Central memory CD8-positive, alpha-beta T cell (primary cell): ENCODE measurements at regions not wholly inside any gene's neighbourhood (a gene's known extent, or its start where the extent isn't known, plus 50 kb on each side); places are given as distances from the start of the nearest gene placed in this dataset.

ENCODE experiments used
- ATAC-seq: fragments of 150-1000 bp; cut with Tn5 transposase; replicated peaks from 2 replicates; pipeline ENCODE4 v1.10.0; 2022; ENCODE audit warnings: mild to moderate bottlenecking, moderate FRiP score, moderate number of reproducible peaks; ENCODE audit not compliant: poor library complexity, severe bottlenecking; ENCODE audit errors: extremely low read depth
- DNase-seq, 2 donors: peaks; one replicate each; pipeline ENCODE4 v3.0.0; 2021; ENCODE audit warnings: low spot score in 2 of 2
- H3K27ac Mint-ChIP-seq: one replicate; pipeline ENCODE4 v1.8.0; 2022; ENCODE audit warnings: low read depth, mild to moderate bottlenecking, moderate library complexity, mixed read lengths
- H3K27me3 Mint-ChIP-seq: one replicate; pipeline ENCODE4 v1.8.0; 2022; ENCODE audit warnings: mixed read lengths
- H3K36me3 Mint-ChIP-seq: one replicate; pipeline ENCODE4 v1.8.0; 2022; ENCODE audit warnings: mild to moderate bottlenecking, moderate library complexity, mixed read lengths; ENCODE audit not compliant: insufficient read depth
- H3K4me1 Mint-ChIP-seq: one replicate; pipeline ENCODE4 v1.8.0; 2022; ENCODE audit warnings: mixed read lengths
- H3K4me3 Mint-ChIP-seq: one replicate; pipeline ENCODE4 v1.8.0; 2022; ENCODE audit warnings: mild to moderate bottlenecking, moderate library complexity, mixed read lengths
- H3K9me3 Mint-ChIP-seq: one replicate; pipeline ENCODE4 v1.8.0; 2022; ENCODE audit warnings: mixed read lengths

DNA sequence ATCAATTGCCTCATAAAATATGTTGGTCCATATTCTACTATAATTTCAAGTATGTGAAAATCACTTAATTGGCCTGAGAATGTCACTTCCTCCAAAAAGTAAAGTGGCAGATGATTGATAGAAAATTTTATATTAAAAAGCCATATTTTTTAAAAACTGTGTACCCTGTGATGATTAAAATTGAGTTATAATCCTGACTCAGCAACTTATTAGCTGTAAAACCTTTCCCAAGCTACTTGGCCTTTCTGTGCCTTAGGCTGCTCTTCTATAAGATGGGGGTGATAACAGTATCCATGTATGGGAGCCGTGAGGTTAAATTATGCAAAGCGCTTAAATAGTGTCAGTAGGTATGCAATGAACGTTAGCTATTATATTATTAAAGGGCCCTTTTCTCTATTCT lies 524.4 kb downstream of the TFAP2A start:
- H3K27me3 Mint-ChIP-seq: no peaks in the 10 kb centered on the region
- H3K36me3 Mint-ChIP-seq: no peaks in the 10 kb centered on the region
- H3K27ac Mint-ChIP-seq: no peak overlapping the region
- no peak for ATAC-seq
- H3K4me3 Mint-ChIP-seq: no peak overlapping the region
- DNase-seq: no peak
- H3K4me1 Mint-ChIP-seq: no peaks in the 10 kb centered on the region
- peaks cover 12% of the 10 kb centered on the region for H3K9me3 Mint-ChIP-seq

DNA sequence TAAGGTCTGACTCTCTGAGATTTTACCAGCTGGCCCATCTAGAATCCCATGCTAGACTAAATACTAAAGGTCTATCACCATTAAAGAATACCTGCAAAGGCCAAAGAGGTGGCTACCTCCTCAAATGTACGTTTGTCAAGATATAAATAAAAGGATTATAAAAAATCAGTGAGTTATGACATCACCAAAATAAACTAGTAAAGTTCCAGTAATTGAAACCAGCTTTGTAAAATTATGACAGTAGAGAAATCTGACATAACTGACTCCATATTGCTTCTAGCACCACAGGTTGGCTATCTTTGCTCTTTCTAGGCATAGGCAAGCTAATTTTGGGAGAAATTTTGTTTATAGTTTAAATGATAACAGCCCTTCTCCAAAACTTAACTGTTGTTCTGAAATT lies 536.3 kb downstream of the TFAP2A start:
- Mint-ChIP-seq H3K36me3 (peaks cover 1% of the 10 kb centered on the region), H3K4me1 (no peaks in the 10 kb centered on the region), H3K27me3 (no peaks in the 10 kb centered on the region), H3K4me3 (no peak overlapping the region), H3K9me3 (peaks cover 18% of the 10 kb centered on the region), H3K27ac (no peak overlapping the region)
- DNase-seq (no peak), ATAC-seq (no peak)

DNA sequence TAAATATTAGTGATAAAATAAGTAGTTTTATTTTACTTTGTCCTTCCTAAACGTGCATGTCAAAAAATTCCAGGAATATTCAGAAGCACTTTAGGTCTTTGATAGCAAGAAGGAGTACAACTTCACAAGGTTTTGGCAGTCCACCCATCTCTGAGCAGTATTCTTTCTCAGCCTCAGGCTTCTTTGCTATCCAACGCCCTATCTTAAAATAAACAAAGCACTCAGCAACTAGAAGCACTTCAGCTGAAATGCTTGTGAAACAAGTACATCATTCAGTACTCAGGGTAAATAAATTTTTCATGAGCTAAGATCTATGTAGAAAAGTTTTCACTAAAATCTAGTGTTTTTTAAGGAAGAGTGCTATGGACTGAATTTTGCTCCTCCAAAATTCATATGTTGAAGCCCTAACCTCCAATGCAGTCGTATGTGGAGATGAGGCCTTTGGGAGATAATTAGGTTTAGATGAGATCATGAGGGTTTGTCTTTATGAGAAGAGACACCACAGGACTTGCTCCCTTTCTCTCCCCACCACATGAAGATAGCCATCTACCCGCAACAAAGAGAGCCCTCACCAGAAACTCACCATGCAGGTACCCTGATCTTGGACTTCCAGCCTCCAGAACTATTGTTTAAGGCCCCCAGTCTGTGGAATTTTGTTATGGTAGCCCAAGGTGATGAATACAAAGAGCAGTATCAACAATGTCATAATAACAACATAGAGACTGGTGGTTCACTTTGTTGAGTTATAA lies 539.1 kb downstream of the TFAP2A start:
- peaks cover 19% of the 10 kb centered on the region for H3K9me3 Mint-ChIP-seq
- H3K4me1 Mint-ChIP-seq: no peaks in the 10 kb centered on the region
- H3K4me3 Mint-ChIP-seq: no peak overlapping the region
- ATAC-seq (no peak), DNase-seq (no peak)
- H3K27ac Mint-ChIP-seq: no peak overlapping the region
- no peaks in the 10 kb centered on the region for H3K27me3 Mint-ChIP-seq
- peaks cover 1% of the 10 kb centered on the region for H3K36me3 Mint-ChIP-seq

DNA sequence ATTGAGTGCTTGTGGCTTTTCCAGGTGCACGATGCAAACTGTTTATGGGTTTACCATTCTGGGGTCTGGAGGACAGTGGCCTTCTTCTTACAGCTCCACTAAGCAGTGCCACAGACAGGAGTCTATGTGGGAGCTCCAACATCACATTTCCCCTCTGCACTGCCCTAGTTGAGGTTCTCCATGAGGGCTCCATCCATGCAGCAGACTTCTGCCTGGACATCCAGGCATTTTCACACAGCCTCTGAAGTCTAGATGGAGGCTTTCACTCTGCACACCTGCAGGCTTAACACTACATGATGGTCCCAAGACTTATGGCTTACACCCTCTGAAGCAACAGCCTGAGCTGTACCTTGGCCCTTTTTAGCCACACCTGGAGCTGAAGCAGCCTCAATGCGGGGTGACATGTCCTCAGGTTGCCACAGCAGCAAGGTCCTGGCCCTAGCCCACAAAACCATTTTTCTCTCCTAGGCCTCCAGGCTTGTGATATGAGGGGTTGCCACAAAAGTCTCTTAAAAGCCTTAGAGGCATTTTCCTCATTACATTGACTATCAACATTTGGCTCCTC lies 552.2 kb downstream of the TFAP2A start:
- H3K36me3 Mint-ChIP-seq: no peaks in the 10 kb centered on the region
- H3K27me3 Mint-ChIP-seq: no peaks in the 10 kb centered on the region
- peaks cover 39% of the 10 kb centered on the region for H3K9me3 Mint-ChIP-seq
- DNase-seq: no peak
- no peak overlapping the region for H3K4me3 Mint-ChIP-seq
- H3K27ac Mint-ChIP-seq: no peak overlapping the region
- no peaks in the 10 kb centered on the region for H3K4me1 Mint-ChIP-seq
- no peak for ATAC-seq

DNA sequence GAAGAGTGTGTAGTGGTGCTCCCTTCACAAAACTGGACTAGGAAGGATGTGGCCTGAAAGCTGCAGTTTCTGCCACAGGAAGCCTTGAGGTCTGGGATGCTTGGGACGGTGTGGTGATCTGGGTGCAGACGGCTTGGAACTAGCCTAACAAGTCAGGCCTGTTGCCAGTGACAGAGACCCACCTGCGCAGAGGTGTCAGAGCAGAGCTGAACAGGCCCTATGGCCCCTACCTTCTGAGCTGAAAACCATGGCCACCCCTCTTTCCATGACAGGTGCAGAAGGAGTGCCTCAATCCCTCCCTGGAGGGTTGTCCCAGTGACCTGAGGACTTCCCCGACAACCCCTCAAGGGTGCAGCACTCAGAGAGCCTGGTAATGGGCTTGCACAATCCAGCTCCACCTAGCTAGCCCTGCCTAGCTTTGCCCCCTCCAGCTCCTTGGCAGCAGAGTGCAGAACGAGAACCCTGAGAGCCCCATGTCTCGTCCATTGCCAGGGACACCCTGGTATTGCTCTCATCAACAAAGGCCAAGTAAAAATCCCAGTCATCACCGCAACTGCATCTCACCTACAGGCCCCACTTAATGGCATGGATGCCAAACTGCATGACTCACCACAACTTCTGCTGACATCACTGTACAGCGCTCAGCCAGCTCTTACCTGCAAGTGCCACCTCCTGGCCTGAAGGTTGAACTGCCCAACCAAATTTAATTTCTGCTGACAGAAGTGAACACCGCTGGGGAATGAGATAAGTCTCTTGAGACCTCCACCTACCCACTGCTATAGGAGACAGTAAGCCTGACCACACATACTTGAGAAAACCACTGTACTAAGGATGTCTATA lies 563.1 kb downstream of the TFAP2A start:
- Mint-ChIP-seq H3K36me3 (no peaks in the 10 kb centered on the region), H3K4me3 (no peak overlapping the region), H3K4me1 (no peaks in the 10 kb centered on the region), H3K27me3 (no peaks in the 10 kb centered on the region), H3K27ac (no peak overlapping the region), H3K9me3 (peaks cover 48% of the 10 kb centered on the region)
- no peak for ATAC-seq
- DNase-seq: no peak

DNA sequence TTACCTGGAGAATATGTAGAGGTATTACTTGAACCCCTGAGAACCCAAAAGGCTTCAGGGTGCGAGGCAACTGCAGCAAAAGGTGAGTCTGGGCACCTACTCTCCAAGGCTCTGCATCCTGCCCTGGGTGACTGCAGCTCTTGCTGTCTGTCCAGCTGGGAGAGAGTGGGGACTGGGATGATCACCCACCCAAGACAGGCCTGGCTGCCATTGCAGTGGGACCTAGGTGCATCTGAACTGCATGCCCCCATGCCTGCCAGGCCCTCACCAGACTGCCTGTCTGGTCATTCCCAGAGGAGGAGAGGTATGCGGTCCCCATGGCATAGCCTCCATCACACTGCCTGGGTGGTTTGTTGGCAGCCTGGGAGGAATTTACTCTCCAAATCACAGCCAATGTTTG lies 563.9 kb downstream of the TFAP2A start:
- Mint-ChIP-seq H3K36me3 (no peaks in the 10 kb centered on the region), H3K9me3 (peaks cover 52% of the 10 kb centered on the region), H3K4me1 (no peaks in the 10 kb centered on the region), H3K4me3 (no peak overlapping the region), H3K27ac (no peak overlapping the region), H3K27me3 (no peaks in the 10 kb centered on the region)
- DNase-seq (no peak), ATAC-seq (no peak)

DNA sequence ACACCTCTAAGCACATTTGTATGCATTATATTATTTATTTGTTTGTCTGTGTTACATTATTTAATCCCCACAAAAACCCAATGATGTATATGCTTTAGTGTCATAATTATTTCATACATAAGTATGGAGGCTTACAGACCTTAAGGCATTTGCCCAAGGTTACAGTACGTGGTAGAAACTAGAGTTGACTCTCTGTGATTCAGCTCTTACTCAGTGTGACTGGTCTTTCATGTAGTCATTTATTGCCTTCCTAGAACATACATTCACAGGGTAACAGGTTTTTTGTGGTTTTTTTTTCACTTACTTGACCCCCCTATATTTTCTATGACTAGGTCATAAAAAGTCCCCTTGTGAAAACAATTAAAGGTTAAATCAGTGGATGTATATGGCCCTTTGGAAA lies 566.8 kb downstream of the TFAP2A start:
- Mint-ChIP-seq H3K27ac (no peak overlapping the region), H3K27me3 (no peaks in the 10 kb centered on the region), H3K4me3 (no peak overlapping the region), H3K36me3 (no peaks in the 10 kb centered on the region), H3K4me1 (no peaks in the 10 kb centered on the region), H3K9me3 (peaks cover 39% of the 10 kb centered on the region)
- no peak for ATAC-seq
- no peak for DNase-seq

DNA sequence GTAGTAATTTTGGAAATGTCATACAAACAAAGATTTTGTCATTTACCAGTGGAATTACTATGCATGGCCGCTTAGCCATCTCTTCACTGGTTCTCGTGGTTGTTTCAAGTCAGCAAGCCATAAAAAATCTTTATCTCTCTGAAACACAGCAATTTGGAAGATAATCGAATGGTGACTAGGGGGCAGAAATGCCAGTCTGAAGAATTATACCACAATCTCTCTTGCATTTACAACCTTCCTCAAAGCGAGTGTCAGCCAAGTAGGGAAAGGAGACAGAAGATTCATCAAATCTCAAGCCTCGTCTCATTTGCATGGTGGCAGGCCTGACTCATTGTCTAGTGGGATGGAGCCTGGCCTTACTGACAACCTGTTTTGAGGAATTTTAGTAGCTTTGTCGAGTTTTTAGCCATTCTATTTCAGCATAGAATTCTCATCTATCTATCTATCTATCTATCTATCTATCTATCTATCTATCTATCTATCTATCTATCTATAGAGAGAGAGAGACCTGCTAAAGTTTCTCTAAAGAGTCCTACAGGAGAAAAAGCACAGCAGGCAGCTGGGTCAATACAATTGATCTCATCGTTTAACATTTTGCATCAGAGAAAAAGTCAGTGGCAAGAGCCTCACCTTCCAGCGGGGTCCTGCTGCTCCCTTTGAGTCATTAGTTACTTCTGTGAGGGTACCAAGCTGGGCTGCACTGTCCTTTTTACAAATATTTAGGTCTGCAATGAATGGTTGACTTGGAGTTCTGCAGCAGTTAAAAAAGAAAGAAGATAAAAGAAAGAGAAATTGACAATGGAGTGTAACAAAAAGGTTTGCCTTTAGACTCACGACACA lies 572.8 kb downstream of the TFAP2A start:
- no peak overlapping the region for H3K27ac Mint-ChIP-seq
- ATAC-seq: no peak

DNA sequence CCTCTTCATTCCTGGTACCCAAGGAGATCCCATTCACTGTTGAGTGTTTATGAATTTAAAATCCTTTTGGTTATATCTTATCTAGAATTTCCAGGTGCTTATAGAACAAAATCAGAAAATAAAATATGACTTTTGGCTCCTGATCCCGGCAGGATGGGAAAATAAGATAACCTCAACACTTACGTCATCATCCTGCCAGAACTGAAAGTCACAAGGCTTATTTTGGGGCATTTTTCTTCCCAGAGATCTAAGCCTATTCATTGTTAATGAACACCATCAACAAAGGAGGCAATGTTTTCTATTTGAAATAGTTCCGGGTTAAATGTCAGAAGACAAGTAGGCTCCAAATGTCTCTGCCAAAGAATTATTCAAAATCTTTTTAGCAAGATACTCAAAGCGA lies 580.6 kb downstream of the TFAP2A start:
- DNase-seq (no peak), ATAC-seq (no peak)
- Mint-ChIP-seq H3K4me1 (no peaks in the 10 kb centered on the region), H3K27me3 (no peaks in the 10 kb centered on the region), H3K4me3 (no peak overlapping the region), H3K27ac (no peak overlapping the region), H3K9me3 (peaks cover 19% of the 10 kb centered on the region), H3K36me3 (no peaks in the 10 kb centered on the region)

More for the DNA sequence above, 572.8 kb downstream of the TFAP2A start:
- Mint-ChIP-seq H3K9me3 (peaks cover 16% of the 10 kb centered on the region), H3K27me3 (no peaks in the 10 kb centered on the region), H3K4me3 (no peak overlapping the region), H3K36me3 (no peaks in the 10 kb centered on the region), H3K4me1 (no peaks in the 10 kb centered on the region)
- DNase-seq: no peak

DNA sequence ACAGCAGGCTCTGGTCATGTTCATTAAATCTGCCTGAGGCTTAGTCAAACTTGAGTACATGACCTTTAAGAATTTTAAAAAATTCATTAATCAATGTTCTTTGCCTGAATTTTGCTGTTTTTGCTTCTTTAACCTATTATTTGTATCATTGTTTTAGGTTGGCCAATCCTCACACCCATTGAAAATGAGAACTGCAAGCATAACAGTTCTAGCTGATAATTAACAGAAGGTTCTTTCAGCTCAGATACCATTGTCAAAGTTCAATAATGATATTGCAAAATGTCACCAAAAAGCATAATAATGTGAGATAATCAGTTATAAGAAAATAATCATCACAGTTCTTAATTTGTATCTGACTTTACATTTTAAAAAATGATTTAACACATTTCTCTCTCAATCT lies 583.1 kb downstream of the TFAP2A start:
- Mint-ChIP-seq H3K4me1 (no peaks in the 10 kb centered on the region), H3K36me3 (no peaks in the 10 kb centered on the region), H3K4me3 (no peak overlapping the region), H3K27ac (no peak overlapping the region), H3K27me3 (no peaks in the 10 kb centered on the region), H3K9me3 (peaks cover 25% of the 10 kb centered on the region)
- no peak for DNase-seq
- no peak for ATAC-seq

DNA sequence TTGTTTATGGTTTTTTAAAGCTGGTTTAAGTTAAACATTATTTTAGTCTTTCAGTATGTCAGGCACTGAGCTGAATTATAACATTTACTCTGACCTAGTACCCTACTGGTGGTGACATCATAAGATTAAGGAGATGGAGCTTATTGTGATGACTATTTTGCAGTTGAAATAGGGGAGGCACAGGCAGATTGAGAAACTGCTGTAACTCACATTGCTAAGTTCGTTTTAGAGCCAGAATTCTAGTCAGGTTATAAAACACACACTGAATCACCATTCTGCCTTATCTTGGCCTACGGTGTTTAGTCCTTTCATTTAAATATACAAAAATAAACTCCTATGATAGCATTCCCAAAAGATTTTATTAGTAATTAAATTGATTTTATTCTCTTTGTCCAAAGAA lies 584.1 kb downstream of the TFAP2A start:
- no peak for DNase-seq
- Mint-ChIP-seq H3K27ac (no peak overlapping the region), H3K9me3 (peaks cover 17% of the 10 kb centered on the region), H3K27me3 (no peaks in the 10 kb centered on the region), H3K36me3 (no peaks in the 10 kb centered on the region), H3K4me1 (no peaks in the 10 kb centered on the region), H3K4me3 (no peak overlapping the region)
- ATAC-seq: no peak

DNA sequence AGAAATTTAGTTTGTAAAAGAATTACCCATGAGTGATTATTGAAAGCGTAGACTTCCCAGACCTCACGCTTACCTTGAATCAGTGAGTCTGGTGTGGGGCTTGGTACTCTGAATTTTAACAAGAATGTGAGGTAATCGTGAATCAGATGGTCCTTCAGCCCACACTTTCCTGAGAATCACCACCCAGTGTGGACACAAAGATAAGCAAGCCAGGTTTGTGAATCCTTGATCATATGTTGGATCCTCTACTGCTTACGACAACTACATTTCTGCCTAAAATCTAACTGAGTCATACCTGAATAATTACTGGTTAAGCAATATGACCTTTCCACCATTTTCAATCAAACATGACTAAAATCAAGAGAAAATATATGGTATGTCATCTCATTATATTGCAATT lies 589.3 kb downstream of the TFAP2A start:
- Mint-ChIP-seq H3K4me1 (no peaks in the 10 kb centered on the region), H3K27ac (no peak overlapping the region), H3K27me3 (no peaks in the 10 kb centered on the region), H3K36me3 (no peaks in the 10 kb centered on the region), H3K4me3 (no peak overlapping the region), H3K9me3 (peaks cover 14% of the 10 kb centered on the region)
- ATAC-seq (no peak), DNase-seq (no peak)
